K562 (cell line): ENCODE measurements at regions not wholly inside any gene's neighbourhood (a gene's known extent, or its start where the extent isn't known, plus 50 kb on each side); places are given as distances from the start of the nearest gene placed in this dataset.

Source experiments
- ATAC-seq: fragments of 200-7000 bp; cut with Tn5 transposase; 3 replicates; pipeline ENCODE4 v1.9.1; 2020; ENCODE audit warnings: moderate library complexity
- BruUV-seq: library from RNA; stranded (reverse); fragments of 400-500 nt; replicated peaks from 2 replicates; lab custom pipeline; 2021; lab: Mats Ljungman, UMichigan
- CTCF ChIA-PET: fragments of 300-600 bp; formaldehyde crosslinking; extraction: SDS; loops from one replicate; lab custom pipeline; 2021; ENCODE audit warnings: low intra/inter-chr PET ratio; lab: Yijun Ruan, JAX
- POLR2A ChIA-PET: fragments of 300-600, 350-650 bp; sonication (Branson Sonifier 250); formaldehyde crosslinking; extraction: SDS; loops from one replicate; lab custom pipeline; 2021; ENCODE audit warnings: antibody characterized with exemption, inconsistent platforms; lab: Yijun Ruan, JAX
- DNase-seq, 4 experiments: peaks; one replicate each; pipeline versions ENCODE4 v3.0.0 to v3.0.0-alpha.2; 2011 to 2018; ENCODE audit warnings: low spot score in 3 of 4, mixed read lengths in 3 of 4; ENCODE audit errors: extremely low read depth in 1 of 4
- FAIRE-seq: peaks from 2 replicates; lab custom pipeline; 2011; peaks lifted over from hg19 to GRCh38; lab: Jason Lieb, UNC
- H2AFZ ChIP-seq: 2 replicates; pipeline ENCODE4 v1.6.0; 2011; ENCODE audit warnings: low read depth, low read length, control low read depth, inconsistent platforms
- H3K27ac ChIP-seq: fragments of 200-600 bp; 3 replicates; pipeline ENCODE4 v1.8.0; 2011; ENCODE audit warnings: low read depth, mild to moderate bottlenecking, control low read depth, inconsistent platforms, low read length, moderate library complexity, mixed read lengths; ENCODE audit errors: extremely low read depth
- H3K27me3 ChIP-seq, 2 experiments: fragments of 300-600 bp in 1 of 2; 2 replicates in 1 of 2; 3 replicates in 1 of 2; pipeline versions ENCODE4 v1.6.0 to v1.8.0; 2011; ENCODE audit warnings: inconsistent platforms in 2 of 2, low read length in 2 of 2, mild to moderate bottlenecking in 1 of 2, mixed read lengths in 1 of 2, moderate library complexity in 1 of 2; ENCODE audit not compliant: control insufficient read depth in 2 of 2, insufficient read depth in 2 of 2
- H3K36me3 ChIP-seq: fragments of 300-600 bp; 3 replicates; pipeline ENCODE4 v1.8.0; 2011; ENCODE audit warnings: mild to moderate bottlenecking, low read length, inconsistent platforms; ENCODE audit not compliant: control insufficient read depth, insufficient read depth
- H3K4me1 ChIP-seq, 2 experiments: fragments of 200-600 bp in 1 of 2; replicated peaks in 1 of 2; 2 replicates in 1 of 2; 3 replicates in 1 of 2; pipeline versions ENCODE4 v1.5.1 to v1.8.0; 2011; ENCODE audit warnings: inconsistent platforms in 2 of 2, low read length in 2 of 2, mild to moderate bottlenecking in 1 of 2, mixed read lengths in 1 of 2, moderate library complexity in 1 of 2; ENCODE audit not compliant: control insufficient read depth in 2 of 2, insufficient read depth in 2 of 2
- H3K4me2 ChIP-seq: 2 replicates; pipeline ENCODE4 v1.6.1; 2011; ENCODE audit warnings: low read length, control low read depth, inconsistent platforms, mixed read lengths; ENCODE audit not compliant: insufficient read depth
- H3K4me3 ChIP-seq: fragments of 200-600 bp; sonication (generic), shearing (Covaris generic); 2 replicates; pipeline ENCODE4 v1.5.1; 2016; ENCODE audit warnings: control low read depth, inconsistent platforms
- H3K79me2 ChIP-seq: fragments of 200-600 bp; 3 replicates; pipeline ENCODE4 v1.8.0; 2011; ENCODE audit warnings: low read length, inconsistent platforms; ENCODE audit not compliant: control insufficient read depth, insufficient read depth
- H3K9ac ChIP-seq, 2 experiments: 2 replicates each; pipeline versions ENCODE4 v1.6.0 to v1.6.1; 2011; ENCODE audit warnings: low read depth in 2 of 2, low read length in 2 of 2, control low read depth in 1 of 2, inconsistent platforms in 1 of 2, mild to moderate bottlenecking in 1 of 2, mixed read lengths in 1 of 2; ENCODE audit not compliant: insufficient read depth in 1 of 2
- H3K9me1 ChIP-seq: one replicate; pipeline ENCODE4 v1.6.0; 2011; ENCODE audit warnings: inconsistent platforms, mild to moderate bottlenecking, low read length, moderate library complexity; ENCODE audit not compliant: control insufficient read depth, insufficient read depth
- H3K9me3 ChIP-seq: replicated peaks from 2 replicates; pipeline ENCODE4 v1.5.1; 2011; ENCODE audit warnings: low read depth, low read length, inconsistent platforms; ENCODE audit not compliant: control insufficient read depth, insufficient read depth
- H4K20me1 ChIP-seq: replicated peaks from 2 replicates; pipeline ENCODE4 v1.6.1; 2011; ENCODE audit warnings: low read length, inconsistent platforms, mixed read lengths; ENCODE audit not compliant: control insufficient read depth, insufficient read depth
- ARHGAP35 ChIP-seq: fragments of 450-650 bp; IDR thresholded peaks from 2 replicates; pipeline ENCODE4 v1.6.1; 2018; ENCODE audit not compliant: partially characterized antibody
- CEBPB ChIP-seq: fragments of 450-650 bp; IDR thresholded peaks from 2 replicates; pipeline ENCODE4 v1.6.1; 2016; ENCODE audit warnings: missing genetic modification characterization, missing compliant biosample characterization
- DACH1 ChIP-seq: fragments of 450-650 bp; IDR thresholded peaks from 2 replicates; pipeline ENCODE4 v1.6.1; 2018; ENCODE audit not compliant: partially characterized antibody
- EP400 ChIP-seq: fragments of 450-650 bp; IDR thresholded peaks from 2 replicates; pipeline ENCODE4 v1.6.1; 2017; ENCODE audit warnings: antibody characterized with exemption, mild to moderate bottlenecking, moderate library complexity
- FOXA1 ChIP-seq: fragments of 450-650 bp; IDR thresholded peaks from 2 replicates; pipeline ENCODE4 v1.6.1; 2016; ENCODE audit warnings: mild to moderate bottlenecking, borderline replicate concordance
- KHSRP ChIP-seq: fragments of 450-650 bp; IDR thresholded peaks from 2 replicates; pipeline ENCODE4 v1.6.1; 2017
- MTA3 ChIP-seq: fragments of 450-650 bp; formaldehyde crosslinking; IDR thresholded peaks from 2 replicates; pipeline ENCODE4 v1.6.1; 2017; ENCODE audit warnings: mild to moderate bottlenecking, borderline replicate concordance
- NFE2L1 ChIP-seq: fragments of 450-650 bp; IDR thresholded peaks from 2 replicates; pipeline ENCODE4 v1.6.1; 2016; ENCODE audit warnings: missing genetic modification characterization, low read depth, mild to moderate bottlenecking, missing compliant biosample characterization, moderate library complexity, borderline replicate concordance
- RBM22 ChIP-seq: fragments of 200-400 bp; formaldehyde crosslinking; IDR thresholded peaks from 2 replicates; pipeline ENCODE4 v1.6.1; 2018; ENCODE audit warnings: low read length, low read depth; ENCODE audit not compliant: poor library complexity, severe bottlenecking
- SAP30 ChIP-seq: fragments of 200-600 bp; sonication (generic); IDR thresholded peaks from 2 replicates; pipeline ENCODE4 v1.6.1; 2012; ENCODE audit warnings: borderline replicate concordance, low read depth, mild to moderate bottlenecking, moderate library complexity, low read length, control low read depth, inconsistent platforms; ENCODE audit not compliant: insufficient read depth, poor library complexity, severe bottlenecking
- ZNF583 ChIP-seq: fragments of 250-450 bp; sonication (Bioruptor Pico); IDR thresholded peaks from 2 replicates; pipeline ENCODE4 v1.4.0; 2020
- ZNF780A ChIP-seq: fragments of 250-450 bp; sonication (Bioruptor Pico); IDR thresholded peaks from 2 replicates; pipeline ENCODE4 v1.5.0; 2021; ENCODE audit warnings: mild to moderate bottlenecking
- WGBS: fragments of 100-300 bp; shearing (Covaris generic); methylation state at CpG from one replicate; pipeline ENCODE4 v1.1.6; 2016; ENCODE audit warnings: low coverage, mixed read lengths; ENCODE audit not compliant: insufficient coverage; ENCODE audit errors: missing lambda C conversion rate; 5-methylcytosine and 5-hydroxymethylcytosine counted together
- in situ Hi-C: fragments of 300-500 bp; cut with MboI; formaldehyde crosslinking; loops from 4 replicates; pipeline ENCODE4 v1.15.0; 2018; ENCODE audit warnings: inconsistent platforms, mixed read lengths
- intact Hi-C: fragments of 100-400 bp; cut with micrococcal nuclease; formaldehyde crosslinking; loops from 2 replicates; pipeline ENCODE4 v1.14.2; 2022
- TF ChIP-seq, protein P1 (sequence below): IDR thresholded peaks from 2 replicates; pipeline ENCODE4 v1.6.1; 2011; ENCODE audit warnings: borderline replicate concordance, low read depth, mild to moderate bottlenecking, moderate library complexity, low read length; ENCODE audit not compliant: insufficient read depth, poor library complexity, severe bottlenecking
- TF ChIP-seq, protein P2 (sequence below), 2 experiments: fragments of 150-350 bp in 1 of 2; IDR thresholded peaks; 2 replicates each; pipeline ENCODE4 v1.6.1; 2012 to 2016; ENCODE audit warnings: low read depth in 2 of 2, low read length in 2 of 2, mild to moderate bottlenecking in 1 of 2, moderate library complexity in 1 of 2
- TF ChIP-seq, protein P3 (sequence below): fragments of 450-650 bp; formaldehyde crosslinking; conservative IDR thresholded peaks from 2 replicates; pipeline ENCODE4 v1.4.0; 2022; ENCODE audit warnings: mild to moderate bottlenecking, missing genetic modification characterization
- TF ChIP-seq, protein P4 (sequence below): sonication (generic); formaldehyde crosslinking; IDR thresholded peaks from 2 replicates; pipeline ENCODE4 v1.8.0; 2022; ENCODE audit warnings: missing genetic modification reagents, mild to moderate bottlenecking, borderline replicate concordance

DNA sequence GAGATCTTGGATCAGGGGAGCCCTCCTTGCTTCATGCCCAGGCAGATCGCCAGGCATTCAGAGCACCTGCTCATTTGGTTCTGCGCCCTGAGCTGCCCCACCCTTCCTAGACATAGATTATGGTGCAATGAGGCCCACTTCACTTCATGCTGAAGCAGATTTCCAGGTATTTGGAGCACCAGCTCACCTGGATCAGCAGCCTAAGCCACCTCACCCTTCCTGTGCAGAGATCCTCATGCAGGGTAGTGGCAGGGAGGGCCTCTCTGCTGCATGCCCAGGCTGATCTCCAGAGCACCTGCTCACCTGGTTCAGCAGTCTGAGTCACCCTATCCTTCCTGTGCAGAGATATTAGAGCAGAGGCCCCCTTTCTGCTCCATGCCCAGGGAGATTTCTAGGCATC is 1966.1 kb downstream of the PCDH9 start:
- no peaks in the 10 kb centered on the region for H3K9me3 ChIP-seq
- H3K79me2 ChIP-seq: no peaks in the 10 kb centered on the region
- intact Hi-C loops (no loop called here), in situ Hi-C loops (no loop called here)
- H3K4me2 ChIP-seq: no peak overlapping the region
- ATAC-seq (no peak), FAIRE-seq (no peak), DNase-seq (no peak)
- no peaks in the 10 kb centered on the region for H3K36me3 ChIP-seq
- no peak overlapping the region for H3K4me3 ChIP-seq
- WGBS: 0% methylated on average over 2 of the region's 2 CpGs
- H3K9ac ChIP-seq: no peak overlapping the region
- no peak overlapping the region for H3K27ac ChIP-seq
- POLR2A ChIA-PET: no interaction called here
- CTCF ChIA-PET: no interaction called here
- TF ChIP-seq ARHGAP35 (no peak), FOXA1 (no peak), MTA3 (no peak), RBM22 (no peak), DACH1 (no peak), NFE2L1 (no peak), ZNF780A (CRISPR knock-in tag) (no peak), EP400 (no peak), SAP30 (no peak), KHSRP (no peak), ZNF583 (CRISPR knock-in tag) (no peak), CEBPB (no peak)
- TF ChIP-seq, protein P1, sequence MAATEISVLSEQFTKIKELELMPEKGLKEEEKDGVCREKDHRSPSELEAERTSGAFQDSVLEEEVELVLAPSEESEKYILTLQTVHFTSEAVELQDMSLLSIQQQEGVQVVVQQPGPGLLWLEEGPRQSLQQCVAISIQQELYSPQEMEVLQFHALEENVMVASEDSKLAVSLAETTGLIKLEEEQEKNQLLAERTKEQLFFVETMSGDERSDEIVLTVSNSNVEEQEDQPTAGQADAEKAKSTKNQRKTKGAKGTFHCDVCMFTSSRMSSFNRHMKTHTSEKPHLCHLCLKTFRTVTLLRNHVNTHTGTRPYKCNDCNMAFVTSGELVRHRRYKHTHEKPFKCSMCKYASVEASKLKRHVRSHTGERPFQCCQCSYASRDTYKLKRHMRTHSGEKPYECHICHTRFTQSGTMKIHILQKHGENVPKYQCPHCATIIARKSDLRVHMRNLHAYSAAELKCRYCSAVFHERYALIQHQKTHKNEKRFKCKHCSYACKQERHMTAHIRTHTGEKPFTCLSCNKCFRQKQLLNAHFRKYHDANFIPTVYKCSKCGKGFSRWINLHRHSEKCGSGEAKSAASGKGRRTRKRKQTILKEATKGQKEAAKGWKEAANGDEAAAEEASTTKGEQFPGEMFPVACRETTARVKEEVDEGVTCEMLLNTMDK: no peak
- TF ChIP-seq, protein P2, sequence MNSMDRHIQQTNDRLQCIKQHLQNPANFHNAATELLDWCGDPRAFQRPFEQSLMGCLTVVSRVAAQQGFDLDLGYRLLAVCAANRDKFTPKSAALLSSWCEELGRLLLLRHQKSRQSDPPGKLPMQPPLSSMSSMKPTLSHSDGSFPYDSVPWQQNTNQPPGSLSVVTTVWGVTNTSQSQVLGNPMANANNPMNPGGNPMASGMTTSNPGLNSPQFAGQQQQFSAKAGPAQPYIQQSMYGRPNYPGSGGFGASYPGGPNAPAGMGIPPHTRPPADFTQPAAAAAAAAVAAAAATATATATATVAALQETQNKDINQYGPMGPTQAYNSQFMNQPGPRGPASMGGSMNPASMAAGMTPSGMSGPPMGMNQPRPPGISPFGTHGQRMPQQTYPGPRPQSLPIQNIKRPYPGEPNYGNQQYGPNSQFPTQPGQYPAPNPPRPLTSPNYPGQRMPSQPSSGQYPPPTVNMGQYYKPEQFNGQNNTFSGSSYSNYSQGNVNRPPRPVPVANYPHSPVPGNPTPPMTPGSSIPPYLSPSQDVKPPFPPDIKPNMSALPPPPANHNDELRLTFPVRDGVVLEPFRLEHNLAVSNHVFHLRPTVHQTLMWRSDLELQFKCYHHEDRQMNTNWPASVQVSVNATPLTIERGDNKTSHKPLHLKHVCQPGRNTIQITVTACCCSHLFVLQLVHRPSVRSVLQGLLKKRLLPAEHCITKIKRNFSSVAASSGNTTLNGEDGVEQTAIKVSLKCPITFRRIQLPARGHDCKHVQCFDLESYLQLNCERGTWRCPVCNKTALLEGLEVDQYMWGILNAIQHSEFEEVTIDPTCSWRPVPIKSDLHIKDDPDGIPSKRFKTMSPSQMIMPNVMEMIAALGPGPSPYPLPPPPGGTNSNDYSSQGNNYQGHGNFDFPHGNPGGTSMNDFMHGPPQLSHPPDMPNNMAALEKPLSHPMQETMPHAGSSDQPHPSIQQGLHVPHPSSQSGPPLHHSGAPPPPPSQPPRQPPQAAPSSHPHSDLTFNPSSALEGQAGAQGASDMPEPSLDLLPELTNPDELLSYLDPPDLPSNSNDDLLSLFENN (IDR thresholded peaks at IDR 0.05; ENCODE audit: low read depth in 2 of 2, low read length in 2 of 2): no peak
- TF ChIP-seq, protein P3, sequence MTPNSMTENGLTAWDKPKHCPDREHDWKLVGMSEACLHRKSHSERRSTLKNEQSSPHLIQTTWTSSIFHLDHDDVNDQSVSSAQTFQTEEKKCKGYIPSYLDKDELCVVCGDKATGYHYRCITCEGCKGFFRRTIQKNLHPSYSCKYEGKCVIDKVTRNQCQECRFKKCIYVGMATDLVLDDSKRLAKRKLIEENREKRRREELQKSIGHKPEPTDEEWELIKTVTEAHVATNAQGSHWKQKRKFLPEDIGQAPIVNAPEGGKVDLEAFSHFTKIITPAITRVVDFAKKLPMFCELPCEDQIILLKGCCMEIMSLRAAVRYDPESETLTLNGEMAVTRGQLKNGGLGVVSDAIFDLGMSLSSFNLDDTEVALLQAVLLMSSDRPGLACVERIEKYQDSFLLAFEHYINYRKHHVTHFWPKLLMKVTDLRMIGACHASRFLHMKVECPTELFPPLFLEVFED: no peak
- TF ChIP-seq, protein P4, sequence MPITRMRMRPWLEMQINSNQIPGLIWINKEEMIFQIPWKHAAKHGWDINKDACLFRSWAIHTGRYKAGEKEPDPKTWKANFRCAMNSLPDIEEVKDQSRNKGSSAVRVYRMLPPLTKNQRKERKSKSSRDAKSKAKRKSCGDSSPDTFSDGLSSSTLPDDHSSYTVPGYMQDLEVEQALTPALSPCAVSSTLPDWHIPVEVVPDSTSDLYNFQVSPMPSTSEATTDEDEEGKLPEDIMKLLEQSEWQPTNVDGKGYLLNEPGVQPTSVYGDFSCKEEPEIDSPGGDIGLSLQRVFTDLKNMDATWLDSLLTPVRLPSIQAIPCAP: no peak
- H4K20me1 ChIP-seq: no peaks in the 10 kb centered on the region
- no peak overlapping the region for H2AFZ ChIP-seq
- BruUV-seq: no TSS peak
- no peaks in the 10 kb centered on the region for H3K9me1 ChIP-seq
- H3K27me3 ChIP-seq: no peaks in the 10 kb centered on the region
- H3K4me1 ChIP-seq: no peaks in the 10 kb centered on the region
